HG03565 (cell line): ENCODE measurements at regions not wholly inside any gene's neighbourhood (a gene's known extent, or its start where the extent isn't known, plus 50 kb on each side); places are given as distances from the start of the nearest gene placed in this dataset.
A peak's percentile ranks its signal among the peaks of the same experiment; 100 is the strongest.
"Not testable (repeated sequence)": the region's sequence is repeated elsewhere in the genome, so short reads cannot be mapped to it uniquely, and the experiment has no call there.

Experiments used
- ATAC-seq: cut with Tn5 transposase; IDR thresholded peaks from one replicate; pipeline ENCODE4 v1.9.1; 2021; ENCODE audit warnings: mild to moderate bottlenecking, moderate library complexity; ENCODE audit not compliant: unreplicated experiment

GRCh38 chr10:9301554-9301953, 1247.1 kb downstream of the GATA3 start:
- no peak for ATAC-seq

GRCh38 chr10:9302140-9302746, 1247.8 kb downstream of the GATA3 start:
- ATAC-seq = no peak

GRCh38 chr10:9305018-9305655, 1250.6 kb downstream of the GATA3 start:
- peak; percentile 43 for ATAC-seq

GRCh38 chr10:9311702-9312499, 1257.4 kb downstream of the GATA3 start:
- ATAC-seq = no peak

- ATAC-seq = no peak
Observed at GRCh38 chr10:9315292-9315691, 1260.8 kb downstream of the GATA3 start.

- ATAC-seq = no peak
Observed at GRCh38 chr10:9331583-9332008, 1277.1 kb downstream of the GATA3 start.

GRCh38 chr10:9334270-9334669, 1279.8 kb downstream of the GATA3 start:
- no peak for ATAC-seq

GRCh38 chr10:9339716-9340115, 1285.2 kb downstream of the GATA3 start:
- ATAC-seq = no peak

GRCh38 chr10:9342885-9343570, 1288.5 kb downstream of the GATA3 start:
- peak; percentile 72 for ATAC-seq

- not testable (repeated sequence) for ATAC-seq
Observed at GRCh38 chr10:9347933-9348332, 1293.4 kb downstream of the GATA3 start.

GRCh38 chr10:9357471-9357870, 1303.0 kb downstream of the GATA3 start:
- no peak for ATAC-seq

- no peak for ATAC-seq
Observed at GRCh38 chr10:9362721-9363120, 1308.2 kb downstream of the GATA3 start.

GRCh38 chr10:9379183-9379582, 1324.7 kb downstream of the GATA3 start:
- no peak for ATAC-seq

- ATAC-seq = no peak
Observed at GRCh38 chr10:9381733-9382532, 1327.4 kb downstream of the GATA3 start.

GRCh38 chr10:9382533-9382866, 1328.0 kb downstream of the GATA3 start:
- ATAC-seq = no peak

GRCh38 chr10:9390516-9390915, 1336.0 kb downstream of the GATA3 start:
- ATAC-seq = no peak

- no peak for ATAC-seq
Observed at GRCh38 chr10:9399275-9399983, 1344.9 kb downstream of the GATA3 start.

GRCh38 chr10:9402067-9402466, 1347.6 kb downstream of the GATA3 start:
- ATAC-seq = not testable (repeated sequence)

- ATAC-seq = not testable (repeated sequence)
Observed at GRCh38 chr10:9402507-9403195, 1348.2 kb downstream of the GATA3 start.
